Astrocyte of the spinal cord (primary cell): ENCODE measurements at regions not wholly inside any gene's neighbourhood (a gene's known extent, or its start where the extent isn't known, plus 50 kb on each side); places are given as distances from the start of the nearest gene placed in this dataset.
A peak's percentile ranks its signal among the peaks of the same experiment; 100 is the strongest.

Experiments used
- DNase-seq: peaks from one replicate; pipeline ENCODE4 v3.0.0; 2011; ENCODE audit warnings: low read depth, low spot score
- H3K4me3 ChIP-seq: 2 replicates; pipeline ENCODE4 v1.5.1; 2011; ENCODE audit warnings: low read depth, mild to moderate bottlenecking, low read length, moderate library complexity
- in situ Hi-C: cut with HindIII; loops from 2 replicates; pipeline ENCODE4 v1.10.0; 2017; ENCODE audit warnings: low sequenced_read_pairs
- TF ChIP-seq, protein P1 (sequence below): IDR thresholded peaks from 2 replicates; pipeline ENCODE4 v1.5.1; 2012; ENCODE audit warnings: low read depth, mild to moderate bottlenecking, low read length, inconsistent platforms

DNA sequence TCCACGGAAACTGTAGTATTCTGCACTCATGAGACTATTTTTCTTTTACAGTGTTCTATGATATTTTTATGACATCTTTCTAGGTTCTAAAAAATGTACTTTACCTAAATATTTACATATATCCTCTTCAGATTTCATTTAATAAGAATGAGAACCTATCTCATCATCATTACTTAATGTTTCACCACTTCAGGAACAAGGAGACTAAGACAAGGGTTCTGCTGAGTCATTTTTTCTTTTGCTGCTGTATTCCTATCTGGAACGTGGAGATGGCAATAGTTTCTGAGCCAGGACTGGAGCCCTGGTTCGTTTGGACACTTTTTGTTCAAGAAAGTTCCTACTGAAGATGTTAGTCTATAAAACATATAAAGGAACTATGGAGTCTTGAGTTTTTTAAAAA, 258.2 kb upstream of the MAP3K1 start:
- no peak for DNase-seq
- in situ Hi-C loops = no loop called here

DNA sequence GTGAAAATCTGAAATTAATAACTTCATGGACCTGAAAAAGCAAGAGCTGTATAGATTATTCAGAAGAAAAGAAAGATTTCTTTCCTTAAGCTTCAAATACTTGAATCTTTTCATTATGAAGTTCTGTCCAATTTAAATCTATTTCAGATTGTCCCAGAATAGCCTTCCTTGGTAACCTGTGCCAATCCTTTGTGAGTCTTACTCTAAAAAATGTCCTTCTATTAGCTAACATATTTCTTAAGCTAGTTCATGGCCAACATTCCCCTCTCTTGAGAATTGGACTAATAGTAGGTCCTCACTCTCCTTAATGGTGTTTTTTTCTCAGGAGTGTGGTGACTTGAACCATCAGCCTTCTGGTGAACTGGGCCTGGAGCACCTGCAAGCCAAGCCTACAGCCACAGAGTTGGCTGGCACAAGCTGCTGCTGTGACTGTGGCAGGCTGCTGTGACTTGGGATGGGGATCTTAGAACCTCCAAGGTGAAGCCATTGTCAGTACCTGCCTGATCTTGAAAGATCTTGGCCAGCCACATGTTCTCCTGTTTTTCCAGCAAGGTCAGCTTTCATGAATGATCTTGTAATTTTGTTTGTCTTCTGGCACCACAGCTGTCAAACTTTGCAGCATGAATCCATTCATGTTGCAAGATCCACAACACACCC, 262.6 kb upstream of the MAP3K1 start:
- peak; percentile 4 for DNase-seq
- H3K4me3 ChIP-seq = no peak overlapping the region
- in situ Hi-C loops = no loop called here
- TF ChIP-seq, protein P1, sequence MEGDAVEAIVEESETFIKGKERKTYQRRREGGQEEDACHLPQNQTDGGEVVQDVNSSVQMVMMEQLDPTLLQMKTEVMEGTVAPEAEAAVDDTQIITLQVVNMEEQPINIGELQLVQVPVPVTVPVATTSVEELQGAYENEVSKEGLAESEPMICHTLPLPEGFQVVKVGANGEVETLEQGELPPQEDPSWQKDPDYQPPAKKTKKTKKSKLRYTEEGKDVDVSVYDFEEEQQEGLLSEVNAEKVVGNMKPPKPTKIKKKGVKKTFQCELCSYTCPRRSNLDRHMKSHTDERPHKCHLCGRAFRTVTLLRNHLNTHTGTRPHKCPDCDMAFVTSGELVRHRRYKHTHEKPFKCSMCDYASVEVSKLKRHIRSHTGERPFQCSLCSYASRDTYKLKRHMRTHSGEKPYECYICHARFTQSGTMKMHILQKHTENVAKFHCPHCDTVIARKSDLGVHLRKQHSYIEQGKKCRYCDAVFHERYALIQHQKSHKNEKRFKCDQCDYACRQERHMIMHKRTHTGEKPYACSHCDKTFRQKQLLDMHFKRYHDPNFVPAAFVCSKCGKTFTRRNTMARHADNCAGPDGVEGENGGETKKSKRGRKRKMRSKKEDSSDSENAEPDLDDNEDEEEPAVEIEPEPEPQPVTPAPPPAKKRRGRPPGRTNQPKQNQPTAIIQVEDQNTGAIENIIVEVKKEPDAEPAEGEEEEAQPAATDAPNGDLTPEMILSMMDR = no peak

More for the DNA sequence above, 258.2 kb upstream of the MAP3K1 start:
- TF ChIP-seq, protein P1 = no peak
- no peak overlapping the region for H3K4me3 ChIP-seq

DNA sequence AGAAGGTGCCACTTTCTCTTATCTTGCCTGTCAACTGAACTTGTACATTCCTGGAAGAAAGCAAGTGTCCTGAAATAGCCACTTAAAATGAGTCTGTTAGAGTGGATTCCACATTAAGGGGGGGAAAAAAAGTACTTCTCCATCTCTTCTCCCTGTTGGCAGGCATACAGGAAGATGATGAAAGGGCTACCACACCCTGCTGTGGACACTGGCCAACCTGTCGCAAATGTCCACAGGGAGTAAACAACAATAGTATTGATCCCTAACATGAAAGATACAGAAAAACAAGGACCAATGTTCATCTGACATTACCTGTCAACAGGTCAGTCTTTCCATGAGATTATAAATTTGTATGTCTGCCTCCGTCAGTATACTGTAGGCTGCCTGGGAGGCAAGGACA, 265.1 kb upstream of the MAP3K1 start:
- TF ChIP-seq, protein P1 = no peak
- DNase-seq = no peak
- in situ Hi-C loops = no loop called here
- H3K4me3 ChIP-seq = no peak overlapping the region

DNA sequence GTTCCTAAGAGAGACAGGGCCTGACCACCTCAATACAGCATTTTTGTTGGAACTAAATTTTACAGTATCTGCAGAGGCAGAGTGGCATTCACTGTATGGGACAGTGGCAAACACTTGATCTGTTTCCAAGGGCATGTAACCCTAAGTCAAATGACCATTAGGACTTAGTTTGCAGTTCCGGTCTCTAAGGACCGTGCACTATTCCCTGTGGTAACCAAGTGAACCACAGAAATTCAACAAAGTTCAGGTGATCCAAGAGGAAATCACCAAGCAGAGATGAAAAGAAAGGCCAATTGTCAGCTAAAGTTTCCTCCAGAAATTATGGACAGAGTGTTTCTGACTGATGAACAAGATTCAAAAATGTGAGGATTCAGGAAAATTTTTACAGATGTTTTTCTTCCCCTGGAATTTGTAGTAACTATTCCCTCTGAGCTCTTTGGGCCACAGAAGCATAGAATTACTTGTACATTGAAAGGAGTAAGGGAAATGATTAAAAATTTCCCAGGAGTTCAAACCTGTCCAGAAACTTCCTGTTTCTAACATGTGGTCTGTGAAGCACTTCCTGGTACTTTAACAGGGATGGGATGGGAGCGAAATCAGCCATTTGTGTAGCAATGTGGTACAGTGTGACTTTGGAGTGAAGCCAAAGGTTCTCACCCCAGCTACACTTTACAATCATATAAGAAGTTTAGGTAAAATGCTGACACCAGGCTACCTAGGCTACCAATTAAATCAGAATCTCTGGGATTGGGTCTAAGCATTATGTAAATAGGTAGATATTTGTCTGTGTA, 266.1 kb upstream of the MAP3K1 start:
- DNase-seq = no peak
- in situ Hi-C loops = no loop called here
- no peak overlapping the region for H3K4me3 ChIP-seq
- TF ChIP-seq, protein P1 = no peak

DNA sequence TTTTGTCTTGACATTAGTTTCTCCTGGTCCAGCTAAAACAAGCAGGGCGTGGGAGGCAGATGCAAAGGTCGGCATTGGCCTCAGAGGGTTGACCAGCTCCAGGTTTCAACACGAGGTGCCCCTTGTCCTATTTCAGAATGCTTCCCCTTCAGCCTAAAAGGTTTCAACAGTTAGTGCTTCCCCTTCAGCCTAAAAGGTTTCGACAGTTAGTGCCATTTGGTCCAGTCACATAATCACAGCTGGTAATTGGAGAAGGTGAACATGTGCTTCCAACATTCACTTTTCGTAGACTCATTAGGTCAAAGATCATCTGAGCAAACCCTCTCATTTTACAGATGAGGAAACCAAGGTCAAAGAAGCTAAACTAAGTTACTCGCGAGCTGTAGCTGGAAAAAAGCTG, 270.3 kb upstream of the MAP3K1 start:
- no peak overlapping the region for H3K4me3 ChIP-seq
- TF ChIP-seq, protein P1 = no peak
- DNase-seq = no peak
- in situ Hi-C loops = no loop called here

DNA sequence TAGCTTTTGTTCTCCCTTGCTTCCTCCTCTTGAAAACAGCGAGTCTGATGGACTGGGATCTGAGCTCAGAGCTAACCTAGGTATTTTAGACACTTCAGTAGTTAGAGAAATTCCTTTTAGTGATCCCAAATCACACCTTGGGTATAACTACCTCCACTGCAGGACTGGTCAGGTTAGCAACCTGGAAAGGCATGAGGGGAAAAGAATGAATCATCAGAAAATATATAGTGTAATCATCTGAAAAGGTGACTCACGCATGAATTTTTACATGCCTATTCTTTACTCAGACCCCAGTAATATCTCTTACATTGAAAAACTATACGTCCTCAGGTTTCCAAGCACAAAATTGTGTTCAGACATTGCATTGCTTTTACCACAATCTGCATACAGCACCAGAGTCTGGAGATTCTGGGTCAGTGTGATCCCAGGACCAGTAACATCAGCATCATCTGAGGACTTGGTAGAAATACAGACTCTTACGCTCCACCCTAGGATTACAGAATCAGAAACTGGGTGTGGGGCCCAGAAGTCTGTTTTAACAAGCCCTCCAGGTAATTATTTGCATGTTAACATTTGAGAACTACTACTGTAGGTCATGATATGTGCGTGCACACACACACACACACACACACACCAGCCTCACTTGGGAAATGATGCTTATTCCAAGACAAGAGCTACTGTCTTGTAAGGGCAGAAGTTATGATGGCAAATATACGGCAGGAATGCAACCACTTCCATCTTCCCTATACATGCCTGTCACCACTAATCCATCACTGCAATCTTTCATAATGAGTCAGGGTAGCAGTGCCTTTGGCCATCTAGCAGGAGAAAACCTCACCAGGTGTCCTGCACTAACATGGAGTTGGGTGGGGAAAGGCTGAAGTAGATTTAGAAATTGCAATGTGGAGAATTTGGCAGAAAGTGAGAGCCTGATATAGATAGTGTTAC, 271.6 kb upstream of the MAP3K1 start:
- DNase-seq = peak; percentile 14
- no peak overlapping the region for H3K4me3 ChIP-seq
- in situ Hi-C loops = no loop called here
- TF ChIP-seq, protein P1 = no peak
